ENCODE measurements at regions not wholly inside any gene's neighbourhood (a gene's known extent, or its start where the extent isn't known, plus 50 kb on each side); places are given as distances from the start of the nearest gene placed in this dataset.
A peak's percentile ranks its signal among the peaks of the same experiment; 100 is the strongest.

GRCh38 chr20:4512891-4513550 is 173.2 kb upstream of the PRNP start:
- WGBS (ENCODE audit: insufficient coverage): 100% methylated on average over 1 of the region's 3 CpGs
- H3K9me3 ChIP-seq (ENCODE audit: control insufficient read depth, insufficient read depth, low read length): no peaks in the 10 kb centered on the region
- no peak for DNase-seq (ENCODE audit: low read depth in 4 of 6, low spot score in 6 of 6)
- H3K4me1 ChIP-seq (ENCODE audit: control insufficient read depth, insufficient read depth, low read length): no peaks in the 10 kb centered on the region
- H3K4me3 ChIP-seq (ENCODE audit: low read depth, low read length): no peak overlapping the region
- no peaks in the 10 kb centered on the region for H3K27me3 ChIP-seq (ENCODE audit: control insufficient read depth, insufficient read depth, low read length)
- no peaks in the 10 kb centered on the region for H3K36me3 ChIP-seq (ENCODE audit: control insufficient read depth, insufficient read depth, low read length)
- no peak overlapping the region for H3K27ac ChIP-seq (ENCODE audit: low read depth, low read length)

- H3K4me3 ChIP-seq (ENCODE audit: low read depth, low read length): no peak overlapping the region
- H3K36me3 ChIP-seq (ENCODE audit: control insufficient read depth, insufficient read depth, low read length): no peaks in the 10 kb centered on the region
- H3K4me1 ChIP-seq (ENCODE audit: control insufficient read depth, insufficient read depth, low read length): no peaks in the 10 kb centered on the region
- WGBS (ENCODE audit: insufficient coverage): no CpG with 5 or more reads among the region's 1 CpG
- no peak for DNase-seq (ENCODE audit: low read depth in 4 of 6, low spot score in 6 of 6)
- H3K27ac ChIP-seq (ENCODE audit: low read depth, low read length): no peak overlapping the region
- H3K27me3 ChIP-seq (ENCODE audit: control insufficient read depth, insufficient read depth, low read length): no peaks in the 10 kb centered on the region
- H3K9me3 ChIP-seq (ENCODE audit: control insufficient read depth, insufficient read depth, low read length): no peaks in the 10 kb centered on the region
Measured at GRCh38 chr20:4511776-4512175, 174.5 kb upstream of the PRNP start.

- Histone ChIP-seq H3K4me3 (ENCODE audit: low read depth, low read length) (no peak overlapping the region), H3K36me3 (ENCODE audit: control insufficient read depth, insufficient read depth, low read length) (no peaks in the 10 kb centered on the region), H3K27me3 (ENCODE audit: control insufficient read depth, insufficient read depth, low read length) (no peaks in the 10 kb centered on the region), H3K27ac (ENCODE audit: low read depth, low read length) (no peak overlapping the region), H3K9me3 (ENCODE audit: control insufficient read depth, insufficient read depth, low read length) (no peaks in the 10 kb centered on the region), H3K4me1 (ENCODE audit: control insufficient read depth, insufficient read depth, low read length) (no peaks in the 10 kb centered on the region)
- no CpG with 5 or more reads among the region's 3 CpGs for WGBS (ENCODE audit: insufficient coverage)
- DNase-seq (ENCODE audit: low read depth in 4 of 6, low spot score in 6 of 6): no peak
Measured at GRCh38 chr20:4509825-4510522, 176.3 kb upstream of the PRNP start.

- Histone ChIP-seq H3K4me1 (ENCODE audit: control insufficient read depth, insufficient read depth, low read length) (no peaks in the 10 kb centered on the region), H3K27ac (ENCODE audit: low read depth, low read length) (no peak overlapping the region), H3K9me3 (ENCODE audit: control insufficient read depth, insufficient read depth, low read length) (no peaks in the 10 kb centered on the region), H3K27me3 (ENCODE audit: control insufficient read depth, insufficient read depth, low read length) (no peaks in the 10 kb centered on the region), H3K36me3 (ENCODE audit: control insufficient read depth, insufficient read depth, low read length) (no peaks in the 10 kb centered on the region), H3K4me3 (ENCODE audit: low read depth, low read length) (no peak overlapping the region)
- WGBS (ENCODE audit: insufficient coverage): no CpG with 5 or more reads among the region's 3 CpGs
- DNase-seq (ENCODE audit: low read depth in 4 of 6, low spot score in 6 of 6): no peak
Measured at GRCh38 chr20:4508773-4509172, 177.5 kb upstream of the PRNP start.

DNA sequence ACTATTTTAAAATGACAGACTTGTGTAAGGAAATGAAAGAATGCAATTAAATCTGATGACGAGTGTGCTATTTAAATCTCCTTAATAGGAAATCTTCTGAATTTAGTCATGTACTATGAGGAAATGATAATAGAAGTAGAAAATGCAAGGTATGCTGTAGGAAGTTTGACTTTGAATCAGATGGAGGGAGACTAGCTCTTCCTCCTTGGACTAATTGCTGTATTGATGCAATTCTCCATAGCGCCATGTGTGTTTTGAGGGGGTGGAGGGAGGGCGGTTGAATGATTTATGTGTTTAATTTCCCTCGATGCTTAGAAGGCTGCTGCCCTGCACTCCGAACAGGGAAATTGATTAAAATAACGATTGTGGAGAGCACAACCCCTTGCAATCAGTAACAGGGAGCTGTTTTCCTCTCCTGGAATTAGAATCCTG is 179.0 kb upstream of the PRNP start:
- Histone ChIP-seq H3K4me3 (ENCODE audit: low read depth, low read length) (no peak overlapping the region), H3K27me3 (ENCODE audit: control insufficient read depth, insufficient read depth, low read length) (no peaks in the 10 kb centered on the region), H3K36me3 (ENCODE audit: control insufficient read depth, insufficient read depth, low read length) (no peaks in the 10 kb centered on the region), H3K4me1 (ENCODE audit: control insufficient read depth, insufficient read depth, low read length) (no peaks in the 10 kb centered on the region), H3K9me3 (ENCODE audit: control insufficient read depth, insufficient read depth, low read length) (no peaks in the 10 kb centered on the region), H3K27ac (ENCODE audit: low read depth, low read length) (no peak overlapping the region)
- DNase-seq (ENCODE audit: low read depth in 4 of 6, low spot score in 6 of 6): peak in 1 of 6 donors; percentile 83
- WGBS (ENCODE audit: insufficient coverage): no CpG with 5 or more reads among the region's 6 CpGs

DNA sequence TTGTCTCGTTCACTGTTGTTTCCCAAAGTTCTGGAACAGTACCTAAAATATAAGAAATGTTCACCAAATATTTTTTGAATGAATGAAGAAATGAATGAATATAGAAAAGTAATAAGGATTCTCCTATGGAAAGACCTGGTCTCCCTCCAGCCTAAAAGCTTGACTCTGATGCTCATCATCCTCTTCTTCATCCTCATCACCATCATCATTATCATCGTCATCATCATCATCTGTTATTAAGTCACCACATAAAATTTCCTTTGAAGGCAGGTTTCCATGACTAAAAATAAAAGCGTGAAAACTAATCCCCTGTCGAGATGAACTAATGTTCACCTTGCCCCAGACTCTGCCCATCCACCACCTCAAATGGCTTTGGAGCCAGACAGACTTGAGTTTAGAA is 181.4 kb upstream of the PRNP start:
- Histone ChIP-seq H3K27ac (ENCODE audit: low read depth, low read length) (no peak overlapping the region), H3K36me3 (ENCODE audit: control insufficient read depth, insufficient read depth, low read length) (no peaks in the 10 kb centered on the region)
- 100% methylated on average over 1 of the region's 4 CpGs for WGBS (ENCODE audit: insufficient coverage)

GRCh38 chr20:4502756-4503155 is 183.5 kb upstream of the PRNP start:
- H3K4me1 ChIP-seq (ENCODE audit: control insufficient read depth, insufficient read depth, low read length): no peaks in the 10 kb centered on the region
- H3K27ac ChIP-seq (ENCODE audit: low read depth, low read length): no peak overlapping the region
- H3K9me3 ChIP-seq (ENCODE audit: control insufficient read depth, insufficient read depth, low read length): peaks cover 4% of the 10 kb centered on the region
- no CpG with 5 or more reads among the region's 4 CpGs for WGBS (ENCODE audit: insufficient coverage)
- no peak for DNase-seq (ENCODE audit: low read depth in 4 of 6, low spot score in 6 of 6)
- no peaks in the 10 kb centered on the region for H3K36me3 ChIP-seq (ENCODE audit: control insufficient read depth, insufficient read depth, low read length)
- H3K4me3 ChIP-seq (ENCODE audit: low read depth, low read length): no peak overlapping the region
- H3K27me3 ChIP-seq (ENCODE audit: control insufficient read depth, insufficient read depth, low read length): no peaks in the 10 kb centered on the region

More for the DNA sequence above, 181.4 kb upstream of the PRNP start:
- no peak for DNase-seq (ENCODE audit: low read depth in 4 of 6, low spot score in 6 of 6)
- no peak overlapping the region for H3K4me3 ChIP-seq (ENCODE audit: low read depth, low read length)
- no peaks in the 10 kb centered on the region for H3K4me1 ChIP-seq (ENCODE audit: control insufficient read depth, insufficient read depth, low read length)
- H3K9me3 ChIP-seq (ENCODE audit: control insufficient read depth, insufficient read depth, low read length): peaks cover 4% of the 10 kb centered on the region
- no peaks in the 10 kb centered on the region for H3K27me3 ChIP-seq (ENCODE audit: control insufficient read depth, insufficient read depth, low read length)

GRCh38 chr20:4493386-4493785 is 192.9 kb upstream of the PRNP start:
- 57% methylated on average over 1 of the region's 2 CpGs for WGBS (ENCODE audit: insufficient coverage)
- H3K9me3 ChIP-seq (ENCODE audit: control insufficient read depth, insufficient read depth, low read length): no peaks in the 10 kb centered on the region
- no peak overlapping the region for H3K4me3 ChIP-seq (ENCODE audit: low read depth, low read length)
- H3K36me3 ChIP-seq (ENCODE audit: control insufficient read depth, insufficient read depth, low read length): no peaks in the 10 kb centered on the region
- no peak for DNase-seq (ENCODE audit: low read depth in 4 of 6, low spot score in 6 of 6)
- H3K4me1 ChIP-seq (ENCODE audit: control insufficient read depth, insufficient read depth, low read length): peaks cover 7% of the 10 kb centered on the region
- H3K27ac ChIP-seq (ENCODE audit: low read depth, low read length): no peak overlapping the region
- no peaks in the 10 kb centered on the region for H3K27me3 ChIP-seq (ENCODE audit: control insufficient read depth, insufficient read depth, low read length)

DNA sequence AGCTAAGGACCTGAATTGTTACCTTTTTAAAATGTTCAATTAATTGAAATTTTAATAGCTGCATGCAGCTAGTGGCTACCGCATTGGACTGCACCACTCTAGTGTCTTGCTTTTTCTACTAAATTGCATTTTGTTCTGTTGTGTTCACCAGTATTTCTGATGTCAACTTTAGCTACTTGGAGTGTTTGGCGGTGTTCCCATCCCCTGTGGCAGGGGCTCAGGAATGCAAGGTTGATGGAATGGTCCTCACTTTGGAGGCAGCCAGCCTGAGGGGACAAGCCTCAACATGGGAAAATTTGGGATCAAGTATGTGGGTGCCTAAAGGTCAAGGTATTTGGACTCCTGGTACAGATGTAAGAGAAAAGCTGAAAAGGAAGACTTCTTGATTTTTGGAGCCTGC is 194.6 kb upstream of the PRNP start:
- no peak overlapping the region for H3K4me3 ChIP-seq (ENCODE audit: low read depth, low read length)
- DNase-seq (ENCODE audit: low read depth in 4 of 6, low spot score in 6 of 6): peak in 1 of 6 donors; percentile 24
- no peaks in the 10 kb centered on the region for H3K36me3 ChIP-seq (ENCODE audit: control insufficient read depth, insufficient read depth, low read length)
- no peak overlapping the region for H3K27ac ChIP-seq (ENCODE audit: low read depth, low read length)
- no peaks in the 10 kb centered on the region for H3K9me3 ChIP-seq (ENCODE audit: control insufficient read depth, insufficient read depth, low read length)
- WGBS (ENCODE audit: insufficient coverage): 91% methylated on average over 1 of the region's 2 CpGs
- H3K27me3 ChIP-seq (ENCODE audit: control insufficient read depth, insufficient read depth, low read length): no peaks in the 10 kb centered on the region
- peaks cover 7% of the 10 kb centered on the region for H3K4me1 ChIP-seq (ENCODE audit: control insufficient read depth, insufficient read depth, low read length)
